HG02938 (cell line): ENCODE measurements at regions not wholly inside any gene's neighbourhood (a gene's known extent, or its start where the extent isn't known, plus 50 kb on each side); places are given as distances from the start of the nearest gene placed in this dataset.
"Not testable (repeated sequence)": the region's sequence is repeated elsewhere in the genome, so short reads cannot be mapped to it uniquely, and the experiment has no call there.

Source experiments
- ATAC-seq: cut with Tn5 transposase; IDR thresholded peaks from one replicate; pipeline ENCODE4 v1.9.1; 2021; ENCODE audit warnings: mild to moderate bottlenecking, moderate library complexity; ENCODE audit not compliant: unreplicated experiment

- ATAC-seq, result not testable (repeated sequence)
Measured at GRCh38 chr13:79836121-79836520, 355.2 kb downstream of the NDFIP2 start.

DNA sequence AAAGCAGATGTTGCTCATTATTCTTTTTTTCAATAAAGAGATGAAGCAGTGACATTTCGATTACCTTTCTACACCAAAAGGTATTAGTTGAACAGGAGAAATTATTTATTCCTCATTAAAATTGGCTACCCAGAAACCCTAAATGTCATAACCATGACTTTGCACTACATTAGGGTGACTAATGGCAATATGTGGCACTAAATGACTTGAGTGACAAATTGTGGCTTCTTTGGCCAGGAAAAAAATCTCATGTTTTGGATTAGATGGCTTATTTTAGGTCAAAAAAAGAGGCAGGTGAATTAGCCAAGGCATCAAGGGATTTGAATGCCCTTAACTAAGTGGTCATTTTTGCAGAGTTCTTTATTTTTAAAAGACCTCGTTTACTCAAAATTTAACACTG lies 353.9 kb downstream of the NDFIP2 start:
- ATAC-seq, result no peak

DNA sequence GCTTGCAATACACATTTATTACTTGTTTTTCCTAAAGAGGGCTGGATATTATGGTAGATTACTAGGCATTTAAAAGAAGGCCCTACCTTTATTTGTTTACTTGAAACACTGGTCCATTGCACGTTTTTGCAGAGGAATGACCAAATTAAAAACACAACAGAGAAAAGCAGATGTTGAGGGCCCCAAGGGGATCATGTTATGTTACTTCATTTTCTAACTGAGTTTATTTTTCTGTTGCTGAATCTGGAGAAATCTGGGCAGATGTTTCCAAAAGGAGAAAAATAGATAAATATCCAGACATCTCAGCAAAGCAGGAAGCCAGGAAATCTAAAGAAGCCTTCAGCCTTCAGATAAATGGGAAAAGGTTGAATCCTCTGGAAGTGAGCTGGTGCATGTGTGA lies 353.0 kb downstream of the NDFIP2 start:
- ATAC-seq, result no peak

DNA sequence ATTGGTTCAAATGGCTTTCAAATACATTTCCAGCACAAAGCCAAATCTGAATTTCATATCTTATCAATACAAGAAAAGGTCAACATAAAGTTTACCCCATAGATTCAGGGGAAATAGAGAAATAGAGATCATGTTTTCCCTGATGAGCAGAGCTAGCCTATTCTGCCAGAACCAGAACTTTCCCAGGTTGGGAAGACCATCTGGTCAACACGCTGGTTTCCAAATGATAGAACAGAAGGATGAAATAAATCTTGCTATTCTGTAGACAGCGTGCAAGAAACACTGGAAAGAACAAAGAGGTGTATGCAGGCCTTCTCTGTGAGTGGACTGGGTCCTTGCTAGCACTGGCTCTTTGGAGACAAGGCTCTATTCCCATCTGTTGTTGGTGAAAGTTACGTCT lies 350.6 kb downstream of the NDFIP2 start:
- ATAC-seq, result no peak

GRCh38 chr13:79830945-79831344 lies 350.0 kb downstream of the NDFIP2 start:
- no peak for ATAC-seq

GRCh38 chr13:79830426-79830825 lies 349.5 kb downstream of the NDFIP2 start:
- ATAC-seq, result no peak

GRCh38 chr13:79829880-79830279 lies 348.9 kb downstream of the NDFIP2 start:
- no peak for ATAC-seq

DNA sequence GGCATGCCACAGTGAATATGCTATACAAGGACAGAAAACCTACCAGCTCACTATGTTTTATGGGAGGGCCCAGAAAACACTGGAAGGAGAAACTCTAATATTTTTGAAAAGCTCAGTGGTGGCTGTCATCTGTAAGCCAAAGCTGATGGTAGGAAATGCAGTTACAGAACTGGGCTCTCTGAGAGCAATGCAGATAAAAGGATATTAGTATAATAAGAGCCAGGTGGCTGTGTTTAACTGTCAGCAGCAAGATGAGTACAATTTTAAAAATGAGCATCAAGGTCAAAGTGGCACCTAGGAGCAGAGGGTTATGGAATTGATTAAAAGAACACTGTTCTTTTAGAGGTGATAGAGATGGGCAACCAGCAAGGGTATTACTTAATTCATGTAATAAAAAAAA lies 345.0 kb downstream of the NDFIP2 start:
- ATAC-seq, result no peak

GRCh38 chr13:79815041-79815440 lies 334.1 kb downstream of the NDFIP2 start:
- no peak for ATAC-seq

DNA sequence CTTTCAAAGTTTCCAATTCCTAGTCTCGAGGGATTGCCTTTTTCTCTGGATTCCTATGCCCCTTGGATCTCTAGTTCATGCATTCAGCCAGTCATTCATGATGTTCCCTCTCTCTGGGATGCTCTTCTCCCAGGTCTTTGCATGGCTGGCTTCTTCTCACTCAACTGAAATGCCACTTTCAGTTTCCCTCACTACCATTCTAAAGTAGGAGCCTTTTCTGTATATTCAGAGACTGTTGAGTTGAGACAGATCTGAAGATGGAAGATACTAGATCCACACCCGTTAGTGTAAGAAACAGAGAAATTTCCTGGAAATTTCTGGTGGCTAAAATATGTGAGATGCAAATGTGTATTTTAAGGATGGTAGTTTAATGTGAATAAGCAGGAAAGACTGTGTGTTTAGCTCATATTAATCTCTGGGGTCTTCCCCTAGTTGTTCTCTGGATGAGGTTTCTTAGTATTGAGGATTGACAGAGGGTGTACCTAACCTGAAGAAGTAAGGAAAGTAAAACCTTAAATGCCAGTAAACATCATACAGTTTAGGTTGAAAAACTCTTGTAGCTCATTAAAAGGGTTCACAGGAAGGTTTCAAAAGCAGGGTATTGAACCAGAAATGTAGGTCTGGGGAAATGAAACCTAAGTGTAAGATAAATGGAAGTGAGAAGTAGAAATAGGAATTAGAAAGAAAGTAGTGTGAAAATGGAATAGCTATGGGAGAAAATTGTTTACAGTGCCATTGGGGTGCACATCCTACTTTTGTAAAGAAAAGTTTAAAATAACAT lies 331.3 kb downstream of the NDFIP2 start:
- peak; percentile 74 for ATAC-seq

DNA sequence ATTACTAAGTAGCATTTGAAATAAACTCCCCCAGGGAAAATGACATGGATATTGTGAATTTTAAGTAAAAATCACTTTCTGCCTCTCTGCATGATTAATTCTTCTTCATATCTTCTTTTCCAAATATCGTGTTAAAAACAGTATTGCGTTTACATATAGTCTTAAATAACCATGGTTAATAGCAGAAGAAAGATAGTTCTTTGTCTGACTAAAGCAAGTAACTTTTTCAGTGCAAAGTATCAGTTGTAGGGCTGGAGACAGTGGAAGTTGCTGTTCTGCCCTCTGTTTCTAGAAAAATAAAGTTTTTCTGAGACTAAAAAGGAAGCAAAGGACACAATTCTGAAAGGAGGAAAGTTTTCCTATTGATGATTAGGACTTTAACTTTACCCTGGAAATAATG lies 330.2 kb downstream of the NDFIP2 start:
- no peak for ATAC-seq

- no peak for ATAC-seq
Measured at GRCh38 chr13:79810669-79811068, 329.7 kb downstream of the NDFIP2 start.

DNA sequence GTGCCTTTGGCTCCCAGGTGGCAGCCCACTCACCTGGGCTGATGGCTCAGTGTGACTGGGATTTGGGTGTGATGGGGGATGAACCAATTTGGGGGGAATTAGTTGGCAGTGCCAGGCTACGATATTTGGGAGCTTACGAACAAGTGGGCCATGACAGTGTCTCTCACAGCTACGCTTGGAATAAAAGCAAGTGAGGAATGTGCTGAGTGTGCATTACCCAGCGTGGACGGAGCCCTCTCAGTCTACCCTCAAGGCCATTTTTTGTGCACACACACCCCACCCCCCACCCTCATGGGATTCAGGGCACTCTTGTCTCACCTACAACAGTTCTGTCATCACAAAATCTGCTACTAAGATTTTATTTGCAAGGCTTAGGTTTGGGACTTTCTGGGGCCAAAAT lies 329.1 kb downstream of the NDFIP2 start:
- ATAC-seq, result no peak

- ATAC-seq, result no peak
Measured at GRCh38 chr13:79808475-79808874, 327.5 kb downstream of the NDFIP2 start.

DNA sequence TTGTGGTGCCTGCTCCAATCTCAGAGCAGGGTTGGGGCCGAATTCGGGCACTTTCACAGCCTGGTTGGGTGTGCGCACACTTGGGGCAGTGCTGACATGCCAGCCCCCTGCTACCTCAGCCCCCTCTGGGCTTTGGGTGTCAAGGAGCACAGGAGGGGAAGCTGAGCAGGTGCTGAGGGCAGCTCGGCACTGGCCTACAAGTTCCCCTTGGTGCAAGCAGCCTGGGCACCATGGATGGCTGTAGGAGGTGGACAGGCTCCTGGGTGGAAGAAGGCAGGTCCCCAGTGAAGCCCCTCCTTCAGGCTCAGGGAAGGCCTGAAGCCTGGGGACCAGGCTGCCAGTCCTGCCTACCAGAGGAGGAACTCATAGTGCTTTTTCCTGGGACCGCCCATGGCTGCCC lies 326.6 kb downstream of the NDFIP2 start:
- ATAC-seq, result no peak

GRCh38 chr13:79806821-79807220 lies 325.9 kb downstream of the NDFIP2 start:
- ATAC-seq, result no peak

GRCh38 chr13:79805317-79805716 lies 324.4 kb downstream of the NDFIP2 start:
- no peak for ATAC-seq

DNA sequence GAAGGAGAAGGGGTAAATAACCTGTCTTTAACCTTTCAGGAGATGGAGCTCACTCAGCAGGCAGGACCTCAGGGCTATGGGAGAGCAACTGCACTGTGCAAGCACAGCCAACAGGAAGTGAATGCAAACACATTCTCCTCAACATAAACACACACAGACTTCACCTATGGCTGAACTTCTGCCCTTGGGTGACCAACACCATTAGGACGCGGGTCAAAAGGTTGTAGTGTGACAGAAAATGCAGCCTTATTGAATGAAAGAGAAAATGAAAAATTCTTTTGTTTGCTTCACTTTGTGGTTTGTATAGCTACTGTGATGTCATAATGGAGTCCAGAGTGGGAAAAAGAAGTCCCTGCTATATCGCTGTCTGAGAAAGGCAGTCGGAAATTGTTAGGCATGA lies 323.0 kb downstream of the NDFIP2 start:
- no peak for ATAC-seq

DNA sequence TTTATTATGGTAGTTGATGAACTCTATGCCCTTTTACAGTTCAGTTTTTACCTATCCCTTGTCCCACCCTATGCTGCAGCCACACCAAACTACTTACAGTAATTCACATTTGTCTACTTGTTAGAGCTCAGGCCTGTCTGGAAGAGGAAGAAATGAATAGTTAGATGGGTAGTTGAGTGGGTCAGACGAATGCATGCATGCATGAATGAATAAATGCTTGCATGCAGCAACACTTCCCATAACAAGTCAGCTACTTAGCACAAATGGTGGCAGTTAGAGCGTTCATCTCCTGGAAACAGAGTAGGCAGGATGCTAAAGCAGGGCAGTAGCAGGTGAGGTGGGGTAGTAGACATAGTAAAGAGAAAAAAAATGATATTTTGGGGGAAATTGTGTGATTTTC lies 322.3 kb downstream of the NDFIP2 start:
- ATAC-seq, result no peak

DNA sequence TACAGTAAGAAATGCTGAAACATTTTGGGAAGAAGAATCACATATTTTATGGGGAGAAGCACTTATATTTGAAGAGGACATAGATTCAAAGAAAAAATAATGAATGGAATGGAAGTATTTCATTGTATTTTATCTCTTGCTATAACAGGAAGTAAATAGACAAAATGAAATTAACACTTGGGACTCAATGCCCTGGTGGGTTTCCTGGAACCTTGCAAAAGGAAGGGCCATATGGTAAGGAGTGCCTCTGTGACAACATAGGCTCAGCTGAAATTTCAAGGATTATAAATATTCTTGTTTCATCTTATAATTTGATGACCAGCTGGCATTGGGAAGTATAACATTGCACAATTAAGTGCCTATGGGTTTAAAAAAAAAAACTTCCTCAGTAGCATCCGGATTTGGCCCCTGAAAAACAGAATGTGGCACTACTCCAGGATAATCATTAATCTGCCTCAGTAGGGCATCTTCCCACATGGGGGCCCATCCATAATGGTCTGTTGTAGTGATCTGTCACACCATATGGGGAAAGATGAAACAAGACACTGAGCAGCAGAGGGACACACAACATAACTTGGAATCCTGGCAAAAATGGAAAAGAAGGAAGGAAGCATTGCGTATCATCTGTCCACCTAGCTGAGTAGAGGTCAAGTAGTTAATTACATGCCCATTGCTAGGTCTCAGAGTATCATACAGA lies 321.6 kb downstream of the NDFIP2 start:
- ATAC-seq, result no peak

GRCh38 chr13:79799059-79799867 lies 318.3 kb downstream of the NDFIP2 start:
- no peak for ATAC-seq

DNA sequence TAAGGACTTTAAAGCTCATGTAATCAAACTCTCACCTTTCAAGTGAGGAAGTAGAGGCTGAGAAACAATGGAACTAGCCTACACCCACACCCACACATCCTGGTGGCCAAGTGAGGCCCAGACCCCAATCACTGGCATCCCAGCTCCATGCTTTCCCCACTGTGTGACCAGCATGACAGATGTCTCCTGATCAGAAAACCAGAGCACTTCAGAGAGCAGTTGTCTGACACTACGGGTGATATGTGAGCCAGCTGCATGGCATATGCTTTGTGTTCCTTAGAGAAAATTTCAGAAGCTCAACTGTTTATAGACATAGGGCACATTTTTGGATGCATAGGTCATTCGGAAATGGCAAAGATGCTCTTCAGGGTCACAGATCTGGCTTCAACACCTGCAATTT lies 315.2 kb downstream of the NDFIP2 start:
- ATAC-seq, result no peak
